Uterus (tissue), 2 donors: ENCODE measurements at regions not wholly inside any gene's neighbourhood (a gene's known extent, or its start where the extent isn't known, plus 50 kb on each side); places are given as distances from the start of the nearest gene placed in this dataset.

Experiments used
- POLR2A ChIP-seq, 2 donors: fragments of 450-650 bp; IDR thresholded peaks; one replicate each; pipeline ENCODE4 v1.6.1; 2016; ENCODE audit warnings: antibody characterized with exemption in 2 of 2, mild to moderate bottlenecking in 1 of 2, moderate library complexity in 1 of 2
- TF ChIP-seq, protein P1 (sequence below), 4 experiments: fragments of 200-600 bp in 2 of 4; fragments of 450-650 bp in 2 of 4; sonication (generic) in 2 of 4; IDR thresholded peaks; one replicate each; pipeline ENCODE4 v1.5.1; 2016 to 2019; ENCODE audit warnings: antibody characterized with exemption in 4 of 4, mild to moderate bottlenecking in 2 of 4, moderate library complexity in 1 of 4

DNA sequence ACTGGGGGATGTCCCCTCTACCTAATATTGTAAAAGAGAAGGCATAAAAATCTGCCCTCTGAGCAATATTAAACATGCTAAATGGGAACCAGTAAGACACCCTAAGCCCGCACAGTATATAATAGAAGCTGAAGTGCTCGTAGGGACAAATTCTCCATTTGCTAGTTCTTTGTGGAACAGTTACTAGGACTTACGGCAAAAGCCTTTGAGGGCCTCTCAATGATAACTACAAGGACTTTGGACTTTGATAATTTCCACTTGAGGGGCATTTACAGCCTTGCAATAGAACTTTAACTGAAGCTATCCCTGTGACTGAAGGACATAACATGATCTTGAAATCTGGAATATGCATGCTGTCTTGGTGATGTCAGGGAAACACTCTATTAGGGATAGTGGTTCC lies 111.5 kb upstream of the IFNG-AS1 start:
- TF ChIP-seq, protein P1, sequence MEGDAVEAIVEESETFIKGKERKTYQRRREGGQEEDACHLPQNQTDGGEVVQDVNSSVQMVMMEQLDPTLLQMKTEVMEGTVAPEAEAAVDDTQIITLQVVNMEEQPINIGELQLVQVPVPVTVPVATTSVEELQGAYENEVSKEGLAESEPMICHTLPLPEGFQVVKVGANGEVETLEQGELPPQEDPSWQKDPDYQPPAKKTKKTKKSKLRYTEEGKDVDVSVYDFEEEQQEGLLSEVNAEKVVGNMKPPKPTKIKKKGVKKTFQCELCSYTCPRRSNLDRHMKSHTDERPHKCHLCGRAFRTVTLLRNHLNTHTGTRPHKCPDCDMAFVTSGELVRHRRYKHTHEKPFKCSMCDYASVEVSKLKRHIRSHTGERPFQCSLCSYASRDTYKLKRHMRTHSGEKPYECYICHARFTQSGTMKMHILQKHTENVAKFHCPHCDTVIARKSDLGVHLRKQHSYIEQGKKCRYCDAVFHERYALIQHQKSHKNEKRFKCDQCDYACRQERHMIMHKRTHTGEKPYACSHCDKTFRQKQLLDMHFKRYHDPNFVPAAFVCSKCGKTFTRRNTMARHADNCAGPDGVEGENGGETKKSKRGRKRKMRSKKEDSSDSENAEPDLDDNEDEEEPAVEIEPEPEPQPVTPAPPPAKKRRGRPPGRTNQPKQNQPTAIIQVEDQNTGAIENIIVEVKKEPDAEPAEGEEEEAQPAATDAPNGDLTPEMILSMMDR (IDR thresholded peaks at IDR 0.05): no peak
- TF ChIP-seq POLR2A (IDR thresholded peaks at IDR 0.05): no peak
